Sigmoid colon (tissue), 4 donors: ENCODE measurements at regions not wholly inside any gene's neighbourhood (a gene's known extent, or its start where the extent isn't known, plus 50 kb on each side); places are given as distances from the start of the nearest gene placed in this dataset.

ENCODE experiments used
- CTCF ChIP-seq, 4 experiments: fragments of 450-650 bp in 3 of 4; fragments of 200-600 bp in 1 of 4; IDR thresholded peaks; one replicate each; pipeline ENCODE4 v1.5.1; 2016 to 2019; ENCODE audit warnings: antibody characterized with exemption in 4 of 4, mild to moderate bottlenecking in 3 of 4, moderate library complexity in 2 of 4
- POLR2A ChIP-seq, 2 donors: fragments of 450-650 bp; IDR thresholded peaks; one replicate each; pipeline ENCODE4 v1.6.1; 2016; ENCODE audit warnings: antibody characterized with exemption in 2 of 2, mild to moderate bottlenecking in 2 of 2, moderate library complexity in 2 of 2
- POLR2AphosphoS5 ChIP-seq, 4 donors: sonication (generic); formaldehyde crosslinking; IDR thresholded peaks; one replicate each; pipeline ENCODE4 v1.6.1; 2017; ENCODE audit warnings: antibody characterized with exemption in 4 of 4

- no peak for TF ChIP-seq CTCF (IDR thresholded peaks at IDR 0.05)
- no peak for TF ChIP-seq POLR2AphosphoS5 (IDR thresholded peaks at IDR 0.05)
- no peak for TF ChIP-seq POLR2A (IDR thresholded peaks at IDR 0.05)
Measured at GRCh38 chr3:193929921-193930646, 205.9 kb upstream of the HES1 start.
